HL-60 (cell line): ENCODE measurements at regions not wholly inside any gene's neighbourhood (a gene's known extent, or its start where the extent isn't known, plus 50 kb on each side); places are given as distances from the start of the nearest gene placed in this dataset.

Experiments used
- DNase-seq, 2 experiments: peaks; one replicate each; pipeline ENCODE4 v3.0.0-alpha.2; 2010 to 2020; ENCODE audit warnings: low read depth in 1 of 2, low spot score in 1 of 2
- H3K27ac ChIP-seq: fragments of 250-450 bp; sonication (Bioruptor Pico); replicated peaks from 2 replicates; pipeline ENCODE4 v1.5.1; 2020; ENCODE audit warnings: mild to moderate bottlenecking, moderate library complexity
- H3K27me3 ChIP-seq: fragments of 250-450 bp; sonication (Bioruptor Pico); 2 replicates; pipeline ENCODE4 v1.5.1; 2021; ENCODE audit warnings: mild to moderate bottlenecking, moderate library complexity; ENCODE audit not compliant: insufficient read depth, poor library complexity, severe bottlenecking
- H3K4me3 ChIP-seq: replicated peaks from 2 replicates; pipeline ENCODE4 v1.5.1; 2011; ENCODE audit warnings: mild to moderate bottlenecking, control low read depth, low read length; ENCODE audit not compliant: insufficient read depth
- CTCF ChIP-seq: IDR thresholded peaks from one replicate; pipeline ENCODE4 v1.5.1; 2011; ENCODE audit warnings: low read length, control low read depth, inconsistent platforms; ENCODE audit not compliant: insufficient read depth
- GABPA ChIP-seq: IDR thresholded peaks from 2 replicates; pipeline ENCODE4 v1.6.1; 2012; ENCODE audit warnings: low read depth
- POLR2AphosphoS5 ChIP-seq: IDR thresholded peaks from 2 replicates; pipeline ENCODE4 v1.6.1; 2012; ENCODE audit warnings: low read depth
- REST ChIP-seq: IDR thresholded peaks from 2 replicates; pipeline ENCODE4 v1.6.1; 2012; ENCODE audit warnings: low read depth; ENCODE audit not compliant: insufficient replicate concordance
- SPI1 ChIP-seq: IDR thresholded peaks from 2 replicates; pipeline ENCODE4 v1.6.1; 2012; ENCODE audit warnings: low read depth, mild to moderate bottlenecking, borderline replicate concordance

DNA sequence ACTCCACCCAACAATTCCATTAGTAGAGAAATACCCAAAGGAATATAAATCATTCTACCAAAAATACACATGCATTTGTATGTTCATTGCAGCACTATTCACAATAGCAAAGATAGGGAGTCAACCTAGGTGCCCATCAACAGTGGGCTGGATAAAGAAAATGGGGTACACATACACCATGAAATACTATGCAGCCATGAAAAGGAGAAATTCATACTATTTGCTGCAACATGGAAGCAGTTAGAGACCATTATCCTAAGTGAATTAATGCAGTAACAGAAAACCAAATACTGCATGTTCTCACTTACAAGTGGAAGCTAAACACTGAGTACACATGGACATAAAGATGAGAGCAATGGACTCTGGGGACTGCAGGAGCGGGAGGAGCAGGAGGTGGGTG is 72.4 kb upstream of the MBOAT1 start:
- DNase-seq = no peak
- Histone ChIP-seq H3K27me3 (no peaks in the 10 kb centered on the region), H3K4me3 (no peak overlapping the region), H3K27ac (no peak overlapping the region)
- TF ChIP-seq SPI1 (no peak), GABPA (no peak), CTCF (no peak), REST (no peak), POLR2AphosphoS5 (no peak)

GRCh38 chr6:20286968-20287565 is 74.8 kb upstream of the MBOAT1 start:
- no peak overlapping the region for H3K4me3 ChIP-seq
- TF ChIP-seq SPI1 = no peak
- no peak for TF ChIP-seq GABPA
- TF ChIP-seq POLR2AphosphoS5 = no peak
- TF ChIP-seq CTCF = no peak
- no peak for TF ChIP-seq REST
- DNase-seq = no peak
- no peaks in the 10 kb centered on the region for H3K27me3 ChIP-seq
- no peak overlapping the region for H3K27ac ChIP-seq

- TF ChIP-seq GABPA = no peak
- peak; percentile 76 for TF ChIP-seq CTCF
- no peak overlapping the region for H3K4me3 ChIP-seq
- H3K27me3 ChIP-seq = no peaks in the 10 kb centered on the region
- DNase-seq = peak; percentile 78 to 81
- no peak overlapping the region for H3K27ac ChIP-seq
Measured at GRCh38 chr6:20291764-20292580, 79.7 kb upstream of the MBOAT1 start.

DNA sequence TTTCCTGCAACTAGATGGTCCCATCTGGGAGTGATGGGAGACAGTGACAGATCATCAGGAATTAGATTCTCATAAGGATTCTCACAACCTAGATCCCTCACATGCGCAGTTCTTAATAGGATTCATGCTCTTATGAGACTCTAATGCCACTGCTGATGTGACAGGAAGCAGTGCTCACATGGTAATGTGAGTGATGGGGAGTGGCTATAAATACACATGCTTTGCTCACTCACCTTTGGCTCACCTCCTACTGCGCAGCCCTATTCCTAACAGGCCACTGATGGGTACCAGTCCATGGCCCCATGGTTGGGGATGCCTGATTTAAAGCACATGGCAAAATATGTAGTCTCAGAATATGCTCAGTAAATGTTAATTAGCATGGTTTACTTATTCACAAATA is 80.6 kb upstream of the MBOAT1 start:
- no peak overlapping the region for H3K4me3 ChIP-seq
- TF ChIP-seq SPI1 = no peak
- TF ChIP-seq POLR2AphosphoS5 = no peak
- TF ChIP-seq GABPA = no peak
- TF ChIP-seq CTCF = no peak
- no peak for TF ChIP-seq REST
- DNase-seq = no peak
- H3K27ac ChIP-seq = no peak overlapping the region
- no peaks in the 10 kb centered on the region for H3K27me3 ChIP-seq
